ENCODE measurements at regions not wholly inside any gene's neighbourhood (a gene's known extent, or its start where the extent isn't known, plus 50 kb on each side); places are given as distances from the start of the nearest gene placed in this dataset.
A peak's percentile ranks its signal among the peaks of the same experiment; 100 is the strongest.

DNA sequence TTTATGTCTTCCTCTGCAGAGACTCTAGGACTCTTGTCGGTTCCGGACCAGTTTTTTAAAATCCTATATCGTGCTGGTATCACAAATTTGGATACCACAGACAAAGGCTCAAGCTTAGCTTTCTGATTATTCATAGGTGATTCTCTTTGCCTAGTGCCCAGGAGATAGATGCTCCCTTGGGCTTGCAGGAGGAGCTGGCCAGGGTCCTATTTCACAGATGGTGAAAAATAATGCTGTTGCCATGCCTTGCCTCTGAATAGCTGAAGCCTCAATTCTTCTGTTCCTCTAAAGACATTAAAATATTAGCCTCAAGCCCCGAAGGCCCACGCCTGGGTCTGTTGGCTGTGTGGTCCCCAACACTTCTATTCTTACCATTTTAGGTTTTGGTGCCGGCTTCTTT is 123.9 kb upstream of the BACH2 start:
- no peaks in the 10 kb centered on the region for H3K27me3 ChIP-seq (ENCODE audit: control insufficient read depth in 2 of 2, insufficient read depth in 2 of 2, low read length in 2 of 2)
- H3K4me1 ChIP-seq (ENCODE audit: control insufficient read depth in 2 of 2, insufficient read depth in 2 of 2, low read length in 2 of 2) = no peaks in the 10 kb centered on the region
- no peak overlapping the region for H3K9ac ChIP-seq (ENCODE audit: low read depth in 1 of 2, low read length in 2 of 2)
- H3K27ac ChIP-seq (ENCODE audit: low read depth in 2 of 2, low read length in 2 of 2) = no peak overlapping the region
- H3K36me3 ChIP-seq (ENCODE audit: control insufficient read depth in 2 of 2, insufficient read depth in 2 of 2, low read length in 2 of 2) = no peaks in the 10 kb centered on the region
- H3K9me3 ChIP-seq (ENCODE audit: control insufficient read depth in 2 of 2, low read length in 2 of 2) = no peaks in the 10 kb centered on the region
- no peak overlapping the region for H3K4me3 ChIP-seq (ENCODE audit: low read length in 2 of 2)

DNA sequence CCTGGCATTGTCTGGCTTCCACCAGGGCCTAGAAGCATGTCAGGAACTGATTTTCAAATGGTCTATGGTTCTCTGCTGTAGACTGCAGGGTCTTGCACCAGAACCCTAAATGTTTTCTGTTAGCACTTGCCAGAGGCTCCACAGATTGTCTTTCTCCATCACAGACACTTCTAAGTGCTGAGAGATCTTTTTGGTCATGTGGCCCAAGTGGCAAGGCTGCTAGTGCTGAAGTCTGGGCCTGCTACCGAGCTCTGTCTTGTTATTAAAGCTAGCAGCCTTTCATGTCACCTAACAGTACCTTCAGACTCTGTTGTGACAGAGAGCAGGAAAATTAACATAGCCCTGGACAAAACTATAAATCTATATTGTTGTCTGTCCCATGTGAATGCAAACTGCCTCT is 120.7 kb upstream of the BACH2 start:
- Histone ChIP-seq H3K27ac (ENCODE audit: low read depth in 2 of 2, low read length in 2 of 2) (no peak overlapping the region), H3K4me3 (ENCODE audit: low read length in 2 of 2) (no peak overlapping the region), H3K4me1 (ENCODE audit: control insufficient read depth in 2 of 2, insufficient read depth in 2 of 2, low read length in 2 of 2) (no peaks in the 10 kb centered on the region), H3K27me3 (ENCODE audit: control insufficient read depth in 2 of 2, insufficient read depth in 2 of 2, low read length in 2 of 2) (peaks cover 0 to 3% of the 10 kb centered on the region in 2 donors), H3K9me3 (ENCODE audit: control insufficient read depth in 2 of 2, low read length in 2 of 2) (no peaks in the 10 kb centered on the region), H3K36me3 (ENCODE audit: control insufficient read depth in 2 of 2, insufficient read depth in 2 of 2, low read length in 2 of 2) (no peaks in the 10 kb centered on the region), H3K9ac (ENCODE audit: low read depth in 1 of 2, low read length in 2 of 2) (no peak overlapping the region)

DNA sequence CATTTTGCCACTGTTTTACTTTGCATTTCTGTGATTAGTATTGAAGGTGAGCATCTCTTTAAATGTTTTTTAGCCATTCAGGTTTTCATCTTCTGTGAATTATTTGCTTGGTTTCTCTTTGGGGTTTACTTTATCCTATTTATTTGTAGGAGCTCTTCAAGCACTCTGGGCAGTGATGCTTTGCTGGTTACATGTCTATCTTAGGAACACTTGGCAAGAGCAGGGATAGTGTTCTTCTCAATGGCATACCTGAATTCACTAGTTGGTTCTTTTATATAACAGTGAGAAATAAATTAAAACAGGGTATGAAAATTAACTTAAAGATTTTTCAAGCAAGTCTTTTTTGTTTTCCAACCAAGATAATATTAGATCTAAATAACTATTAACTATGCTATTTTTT is 119.7 kb upstream of the BACH2 start:
- Histone ChIP-seq H3K27ac (ENCODE audit: low read depth in 2 of 2, low read length in 2 of 2) (no peak overlapping the region), H3K27me3 (ENCODE audit: control insufficient read depth in 2 of 2, insufficient read depth in 2 of 2, low read length in 2 of 2) (peaks cover 0 to 3% of the 10 kb centered on the region in 2 donors), H3K9ac (ENCODE audit: low read depth in 1 of 2, low read length in 2 of 2) (no peak overlapping the region), H3K9me3 (ENCODE audit: control insufficient read depth in 2 of 2, low read length in 2 of 2) (no peaks in the 10 kb centered on the region), H3K36me3 (ENCODE audit: control insufficient read depth in 2 of 2, insufficient read depth in 2 of 2, low read length in 2 of 2) (no peaks in the 10 kb centered on the region), H3K4me3 (ENCODE audit: low read length in 2 of 2) (no peak overlapping the region), H3K4me1 (ENCODE audit: control insufficient read depth in 2 of 2, insufficient read depth in 2 of 2, low read length in 2 of 2) (no peaks in the 10 kb centered on the region)

DNA sequence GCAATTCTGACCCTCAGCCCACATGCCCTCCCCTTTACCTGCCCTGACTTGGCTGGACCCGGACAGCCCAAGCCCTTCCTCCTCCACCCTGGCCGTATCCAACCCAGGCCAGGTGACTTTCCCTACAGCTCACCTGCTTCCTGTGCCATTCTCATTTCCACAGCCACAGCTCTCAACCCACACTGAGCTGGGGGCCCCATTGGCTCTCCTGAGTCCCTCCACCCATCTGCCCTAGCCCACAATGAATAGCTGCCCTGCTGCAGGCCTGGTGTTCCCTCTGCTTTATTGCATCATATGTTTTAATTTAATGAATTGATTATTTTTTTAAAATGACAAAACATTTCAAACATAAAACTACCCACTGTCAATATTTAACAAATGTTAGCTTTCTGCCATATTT is 118.5 kb upstream of the BACH2 start:
- Histone ChIP-seq H3K9ac (ENCODE audit: low read depth in 1 of 2, low read length in 2 of 2) (no peak overlapping the region), H3K27ac (ENCODE audit: low read depth in 2 of 2, low read length in 2 of 2) (no peak overlapping the region), H3K27me3 (ENCODE audit: control insufficient read depth in 2 of 2, insufficient read depth in 2 of 2, low read length in 2 of 2) (peaks cover 0 to 3% of the 10 kb centered on the region in 2 donors), H3K4me3 (ENCODE audit: low read length in 2 of 2) (no peak overlapping the region), H3K36me3 (ENCODE audit: control insufficient read depth in 2 of 2, insufficient read depth in 2 of 2, low read length in 2 of 2) (no peaks in the 10 kb centered on the region), H3K9me3 (ENCODE audit: control insufficient read depth in 2 of 2, low read length in 2 of 2) (no peaks in the 10 kb centered on the region), H3K4me1 (ENCODE audit: control insufficient read depth in 2 of 2, insufficient read depth in 2 of 2, low read length in 2 of 2) (no peaks in the 10 kb centered on the region)

DNA sequence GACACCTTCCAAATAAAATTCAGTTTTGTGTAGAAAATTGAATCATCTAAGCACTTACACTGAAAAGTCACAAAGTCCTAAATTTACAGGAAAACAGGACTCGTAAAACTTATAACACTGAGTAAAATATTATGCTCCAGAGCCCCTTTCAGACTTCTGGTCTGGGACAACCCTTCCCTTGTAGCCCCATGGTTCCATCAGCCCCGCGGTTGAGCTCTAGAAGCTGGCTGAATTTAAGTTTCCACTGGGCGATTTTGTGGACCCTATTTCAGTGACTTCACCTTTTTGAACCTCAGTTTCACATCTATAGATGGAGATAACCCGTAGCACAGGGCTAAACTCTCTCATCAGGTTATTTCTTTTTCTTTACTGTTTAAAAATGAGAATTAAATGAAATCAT is 117.7 kb upstream of the BACH2 start:
- no peak overlapping the region for H3K4me3 ChIP-seq (ENCODE audit: low read length in 2 of 2)
- H3K27ac ChIP-seq (ENCODE audit: low read depth in 2 of 2, low read length in 2 of 2) = no peak overlapping the region
- H3K9me3 ChIP-seq (ENCODE audit: control insufficient read depth in 2 of 2, low read length in 2 of 2) = no peaks in the 10 kb centered on the region
- no peaks in the 10 kb centered on the region for H3K4me1 ChIP-seq (ENCODE audit: control insufficient read depth in 2 of 2, insufficient read depth in 2 of 2, low read length in 2 of 2)
- H3K27me3 ChIP-seq (ENCODE audit: control insufficient read depth in 2 of 2, insufficient read depth in 2 of 2, low read length in 2 of 2) = peaks cover 0 to 3% of the 10 kb centered on the region in 2 donors
- no peaks in the 10 kb centered on the region for H3K36me3 ChIP-seq (ENCODE audit: control insufficient read depth in 2 of 2, insufficient read depth in 2 of 2, low read length in 2 of 2)
- no peak overlapping the region for H3K9ac ChIP-seq (ENCODE audit: low read depth in 1 of 2, low read length in 2 of 2)

DNA sequence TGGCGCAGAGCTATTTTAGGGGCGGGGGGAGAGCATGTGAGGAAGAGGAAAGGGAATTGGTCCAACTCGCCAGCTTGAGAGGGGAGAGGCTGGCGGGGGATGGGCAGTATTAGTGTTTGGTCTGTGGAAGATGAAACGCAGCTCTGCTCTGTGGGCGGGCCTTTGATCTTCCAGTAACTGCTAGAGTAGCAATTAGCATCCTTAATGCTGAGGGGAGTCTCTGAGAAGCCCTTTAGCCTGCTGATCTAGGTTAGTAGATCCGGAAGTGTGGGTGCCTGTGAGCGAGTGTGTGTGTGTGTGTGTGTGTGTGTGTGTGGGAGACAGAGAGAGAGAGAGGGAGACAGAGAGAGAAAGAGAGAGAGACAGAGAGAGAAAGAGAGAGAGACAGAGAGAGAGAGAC is 117.2 kb upstream of the BACH2 start:
- no peaks in the 10 kb centered on the region for H3K4me1 ChIP-seq (ENCODE audit: control insufficient read depth in 2 of 2, insufficient read depth in 2 of 2, low read length in 2 of 2)
- peaks cover 0 to 3% of the 10 kb centered on the region in 2 donors for H3K27me3 ChIP-seq (ENCODE audit: control insufficient read depth in 2 of 2, insufficient read depth in 2 of 2, low read length in 2 of 2)
- H3K9me3 ChIP-seq (ENCODE audit: control insufficient read depth in 2 of 2, low read length in 2 of 2) = no peaks in the 10 kb centered on the region
- no peaks in the 10 kb centered on the region for H3K36me3 ChIP-seq (ENCODE audit: control insufficient read depth in 2 of 2, insufficient read depth in 2 of 2, low read length in 2 of 2)
- H3K27ac ChIP-seq (ENCODE audit: low read depth in 2 of 2, low read length in 2 of 2) = no peak overlapping the region
- H3K4me3 ChIP-seq (ENCODE audit: low read length in 2 of 2) = peak overlapping the region in 1 of 2 donors; percentile 50
- no peak overlapping the region for H3K9ac ChIP-seq (ENCODE audit: low read depth in 1 of 2, low read length in 2 of 2)

DNA sequence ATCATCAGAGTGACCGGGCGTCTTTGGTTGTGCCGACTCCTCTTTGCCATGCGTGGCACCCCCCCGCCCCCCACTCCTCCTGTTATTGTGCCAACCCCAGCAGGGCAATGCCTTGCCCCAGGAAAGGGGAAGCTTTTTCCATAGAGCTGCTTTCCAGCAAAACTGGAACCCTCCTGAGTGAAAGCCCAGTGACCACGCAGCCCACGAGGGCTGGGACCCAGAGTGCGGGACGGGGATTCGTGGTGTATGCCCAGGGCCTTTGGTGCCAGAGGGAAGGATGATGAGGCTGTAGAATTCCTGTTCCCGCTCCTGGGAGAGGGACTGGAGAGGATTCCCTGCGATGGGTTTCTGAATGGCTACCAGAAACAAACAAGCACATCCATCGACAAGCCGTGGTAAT is 116.8 kb upstream of the BACH2 start:
- no peaks in the 10 kb centered on the region for H3K9me3 ChIP-seq (ENCODE audit: control insufficient read depth in 2 of 2, low read length in 2 of 2)
- H3K9ac ChIP-seq (ENCODE audit: low read depth in 1 of 2, low read length in 2 of 2) = no peak overlapping the region
- peak overlapping the region in 1 of 2 donors; percentile 50 for H3K4me3 ChIP-seq (ENCODE audit: low read length in 2 of 2)
- no peak overlapping the region for H3K27ac ChIP-seq (ENCODE audit: low read depth in 2 of 2, low read length in 2 of 2)
- no peaks in the 10 kb centered on the region for H3K4me1 ChIP-seq (ENCODE audit: control insufficient read depth in 2 of 2, insufficient read depth in 2 of 2, low read length in 2 of 2)
- no peaks in the 10 kb centered on the region for H3K36me3 ChIP-seq (ENCODE audit: control insufficient read depth in 2 of 2, insufficient read depth in 2 of 2, low read length in 2 of 2)
- H3K27me3 ChIP-seq (ENCODE audit: control insufficient read depth in 2 of 2, insufficient read depth in 2 of 2, low read length in 2 of 2) = peaks cover 0 to 3% of the 10 kb centered on the region in 2 donors

DNA sequence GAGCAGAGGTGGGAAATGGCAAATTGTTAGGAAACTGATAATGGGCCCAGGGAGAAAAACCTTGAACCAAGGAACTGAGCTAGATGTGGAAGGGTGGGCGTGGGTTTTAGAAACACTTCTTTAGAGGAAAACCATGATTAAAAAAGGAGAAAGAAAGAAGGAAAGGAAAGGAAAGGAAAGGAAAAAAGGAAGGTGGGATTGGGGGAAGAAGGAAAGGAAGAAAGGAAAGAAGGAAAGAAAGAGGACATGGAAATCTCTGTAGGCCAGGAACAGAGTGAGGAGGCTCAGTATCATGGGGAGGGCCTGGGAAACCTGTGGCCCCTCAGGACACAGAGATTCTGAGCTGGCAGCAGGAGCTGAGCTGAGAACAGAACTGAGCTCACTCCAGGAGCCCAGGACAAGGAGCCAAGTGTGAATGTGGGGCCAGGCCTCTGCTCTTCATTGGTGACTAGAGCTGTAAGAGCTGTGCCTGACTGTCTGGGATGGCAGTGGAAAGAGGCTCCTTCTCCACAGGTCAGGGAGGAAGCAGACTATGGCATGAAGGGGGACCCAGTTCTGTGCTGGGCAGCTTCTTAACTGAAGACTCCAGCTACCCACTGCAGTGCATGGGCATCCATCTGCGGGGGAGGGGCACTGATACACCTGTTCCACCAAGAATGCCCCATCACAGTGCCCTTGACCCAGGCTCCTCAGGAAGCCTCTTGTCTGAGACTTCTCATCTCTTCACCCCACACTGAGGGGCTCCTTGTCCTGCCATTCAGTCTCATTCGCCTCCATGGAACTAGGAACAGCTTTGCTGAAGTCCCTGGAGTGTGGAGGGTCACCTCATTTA is 116.1 kb upstream of the BACH2 start:
- no peaks in the 10 kb centered on the region for H3K4me1 ChIP-seq (ENCODE audit: control insufficient read depth in 2 of 2, insufficient read depth in 2 of 2, low read length in 2 of 2)
- no peaks in the 10 kb centered on the region for H3K36me3 ChIP-seq (ENCODE audit: control insufficient read depth in 2 of 2, insufficient read depth in 2 of 2, low read length in 2 of 2)
- no peak overlapping the region for H3K9ac ChIP-seq (ENCODE audit: low read depth in 1 of 2, low read length in 2 of 2)
- H3K4me3 ChIP-seq (ENCODE audit: low read length in 2 of 2) = no peak overlapping the region
- H3K27me3 ChIP-seq (ENCODE audit: control insufficient read depth in 2 of 2, insufficient read depth in 2 of 2, low read length in 2 of 2) = peaks cover 0 to 3% of the 10 kb centered on the region in 2 donors
- H3K27ac ChIP-seq (ENCODE audit: low read depth in 2 of 2, low read length in 2 of 2) = no peak overlapping the region
- H3K9me3 ChIP-seq (ENCODE audit: control insufficient read depth in 2 of 2, low read length in 2 of 2) = no peaks in the 10 kb centered on the region

DNA sequence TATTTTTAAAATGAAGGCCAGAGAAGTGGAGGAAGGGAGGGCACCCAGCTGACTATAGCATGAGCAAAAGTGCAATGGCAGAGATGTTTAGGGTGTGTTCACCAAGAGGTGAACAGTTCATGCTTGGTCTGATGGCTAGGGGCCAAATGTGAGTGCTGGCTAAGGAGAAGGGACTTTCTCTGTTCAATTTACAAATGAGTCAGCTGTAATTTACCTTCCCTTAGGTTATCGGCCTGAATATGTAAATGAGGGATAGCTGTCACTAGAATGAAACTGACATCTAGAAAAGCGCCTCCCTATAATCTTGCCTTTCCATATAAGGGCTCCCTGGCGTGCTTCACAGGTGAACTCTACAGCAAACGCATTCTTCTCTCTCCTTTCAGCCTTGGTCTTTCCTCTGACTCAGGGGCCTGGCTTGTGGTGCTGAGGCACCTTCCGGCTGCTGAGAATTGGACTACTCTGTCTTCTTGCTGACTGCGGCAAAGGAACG is 114.7 kb upstream of the BACH2 start:
- H3K4me1 ChIP-seq (ENCODE audit: control insufficient read depth in 2 of 2, insufficient read depth in 2 of 2, low read length in 2 of 2) = no peaks in the 10 kb centered on the region
- no peaks in the 10 kb centered on the region for H3K36me3 ChIP-seq (ENCODE audit: control insufficient read depth in 2 of 2, insufficient read depth in 2 of 2, low read length in 2 of 2)
- no peak overlapping the region for H3K27ac ChIP-seq (ENCODE audit: low read depth in 2 of 2, low read length in 2 of 2)
- H3K9ac ChIP-seq (ENCODE audit: low read depth in 1 of 2, low read length in 2 of 2) = no peak overlapping the region
- H3K27me3 ChIP-seq (ENCODE audit: control insufficient read depth in 2 of 2, insufficient read depth in 2 of 2, low read length in 2 of 2) = peaks cover 0 to 3% of the 10 kb centered on the region in 2 donors
- H3K4me3 ChIP-seq (ENCODE audit: low read length in 2 of 2) = no peak overlapping the region
- no peaks in the 10 kb centered on the region for H3K9me3 ChIP-seq (ENCODE audit: control insufficient read depth in 2 of 2, low read length in 2 of 2)

DNA sequence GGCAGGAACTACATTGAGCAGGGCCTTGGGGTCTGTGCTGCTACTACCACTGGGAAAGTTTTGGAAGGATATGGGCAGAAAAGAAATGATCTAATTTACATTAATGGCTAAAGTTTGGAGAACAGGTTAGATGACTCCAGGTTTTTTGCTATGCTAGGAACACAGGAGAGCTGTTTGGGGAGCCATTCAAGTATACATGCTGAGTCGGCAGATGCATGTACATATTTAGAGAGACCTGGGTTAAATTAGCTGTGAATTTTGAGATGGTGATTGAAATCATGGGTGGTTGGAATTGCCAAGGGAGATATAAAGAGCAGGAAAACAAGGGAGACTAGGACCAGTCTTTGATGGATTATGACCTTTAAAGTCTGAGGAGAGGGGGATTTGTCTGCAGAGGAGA is 113.1 kb upstream of the BACH2 start:
- Histone ChIP-seq H3K27ac (ENCODE audit: low read depth in 2 of 2, low read length in 2 of 2) (no peak overlapping the region), H3K36me3 (ENCODE audit: control insufficient read depth in 2 of 2, insufficient read depth in 2 of 2, low read length in 2 of 2) (no peaks in the 10 kb centered on the region), H3K9ac (ENCODE audit: low read depth in 1 of 2, low read length in 2 of 2) (no peak overlapping the region), H3K9me3 (ENCODE audit: control insufficient read depth in 2 of 2, low read length in 2 of 2) (no peaks in the 10 kb centered on the region), H3K27me3 (ENCODE audit: control insufficient read depth in 2 of 2, insufficient read depth in 2 of 2, low read length in 2 of 2) (peaks cover 0 to 3% of the 10 kb centered on the region in 2 donors), H3K4me3 (ENCODE audit: low read length in 2 of 2) (no peak overlapping the region), H3K4me1 (ENCODE audit: control insufficient read depth in 2 of 2, insufficient read depth in 2 of 2, low read length in 2 of 2) (no peaks in the 10 kb centered on the region)
